GM19467 (cell line): ENCODE measurements at regions not wholly inside any gene's neighbourhood (a gene's known extent, or its start where the extent isn't known, plus 50 kb on each side); places are given as distances from the start of the nearest gene placed in this dataset.

Experiments used
- ATAC-seq: cut with Tn5 transposase; IDR thresholded peaks from one replicate; pipeline ENCODE4 v1.9.1; 2021; ENCODE audit warnings: mild to moderate bottlenecking, moderate library complexity; ENCODE audit not compliant: unreplicated experiment

DNA sequence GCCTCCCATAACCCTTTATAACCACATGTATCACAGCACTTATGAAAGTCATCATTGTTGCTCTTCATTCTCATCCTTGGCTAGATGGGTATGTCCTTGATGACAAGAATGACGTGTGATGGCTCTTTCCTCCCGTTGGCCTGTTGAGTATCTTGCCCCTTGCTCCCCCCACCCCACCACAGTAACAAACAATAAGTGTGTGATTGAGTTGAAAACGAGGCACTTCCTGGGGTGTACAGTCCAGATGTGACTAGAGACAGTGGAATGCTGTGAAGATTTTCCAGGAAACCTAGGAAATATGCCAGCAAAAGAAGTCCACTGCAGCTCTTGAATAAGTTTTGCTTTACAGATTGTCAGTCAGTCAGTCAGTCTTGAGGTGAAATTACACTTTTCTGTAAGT is 262.5 kb downstream of the ELAVL2 start:
- no peak for ATAC-seq

DNA sequence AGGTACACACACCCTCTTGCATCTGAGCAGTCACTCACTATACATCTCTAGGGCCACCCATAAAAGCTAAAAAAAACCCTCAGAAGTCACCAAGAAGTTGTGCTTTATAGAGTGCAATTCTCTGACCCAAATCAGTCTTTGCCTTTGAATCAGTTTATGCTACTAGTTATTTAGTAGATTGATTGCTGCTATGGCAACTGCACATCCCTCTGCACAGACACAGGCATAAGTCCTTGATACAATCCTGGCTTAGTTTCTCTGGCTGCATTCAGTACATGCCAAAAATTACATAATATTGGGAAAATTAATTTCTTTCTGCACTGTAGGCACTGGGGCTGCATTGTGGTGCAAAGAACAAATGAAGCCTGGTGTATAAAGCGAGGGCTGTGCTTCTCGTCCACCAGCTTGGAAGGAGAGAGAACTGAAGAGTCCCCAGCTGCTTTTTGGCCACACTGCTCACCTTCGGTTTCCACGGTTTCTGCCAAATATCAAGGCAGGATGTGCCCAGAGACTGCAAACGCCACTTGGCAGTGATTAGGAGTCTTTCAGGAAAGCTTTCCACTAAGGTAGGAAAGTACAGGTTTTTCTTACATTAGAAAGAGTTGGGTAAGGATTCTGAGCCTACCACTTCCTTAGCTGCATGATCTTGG is 258.4 kb downstream of the ELAVL2 start:
- no peak for ATAC-seq

- no peak for ATAC-seq
Observed at GRCh38 chr9:23571414-23572104, 254.5 kb downstream of the ELAVL2 start.

DNA sequence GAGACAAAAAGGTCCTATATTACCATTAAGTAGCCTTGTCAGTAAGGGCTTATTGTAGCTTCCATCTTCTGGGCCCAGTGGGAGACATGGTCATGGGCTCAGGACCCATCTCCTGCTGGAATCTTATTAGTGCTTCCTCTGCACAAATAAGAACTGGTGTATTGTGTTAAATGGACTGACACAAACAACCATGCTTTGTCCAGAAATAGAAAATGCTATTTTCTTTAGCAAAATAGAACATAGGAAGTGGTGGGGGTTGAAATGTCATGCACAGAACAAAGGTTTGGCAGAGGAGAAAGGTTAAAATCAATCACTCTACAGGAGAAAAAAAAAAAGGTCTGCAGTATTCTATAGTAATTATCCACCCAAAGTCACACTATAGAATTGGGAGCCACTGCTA is 252.2 kb downstream of the ELAVL2 start:
- no peak for ATAC-seq

DNA sequence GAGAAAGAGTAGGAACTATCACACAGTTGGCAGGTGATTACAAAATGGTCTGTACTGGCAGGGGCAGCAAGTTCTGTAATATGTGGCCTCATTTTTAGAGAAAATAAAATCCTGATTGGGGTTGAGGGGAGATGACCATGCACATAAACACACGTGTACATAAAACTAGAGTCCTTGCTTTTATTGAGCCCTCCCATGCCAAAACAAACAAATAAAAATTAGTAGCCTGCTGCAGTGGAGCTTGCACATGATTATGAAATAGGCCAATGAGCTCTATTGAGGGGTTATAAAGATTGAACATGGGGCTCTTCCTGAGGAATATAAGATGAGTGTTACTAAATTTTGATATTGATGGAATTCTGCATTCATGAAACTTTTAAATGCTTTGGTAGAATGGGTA is 248.4 kb downstream of the ELAVL2 start:
- ATAC-seq, result no peak

DNA sequence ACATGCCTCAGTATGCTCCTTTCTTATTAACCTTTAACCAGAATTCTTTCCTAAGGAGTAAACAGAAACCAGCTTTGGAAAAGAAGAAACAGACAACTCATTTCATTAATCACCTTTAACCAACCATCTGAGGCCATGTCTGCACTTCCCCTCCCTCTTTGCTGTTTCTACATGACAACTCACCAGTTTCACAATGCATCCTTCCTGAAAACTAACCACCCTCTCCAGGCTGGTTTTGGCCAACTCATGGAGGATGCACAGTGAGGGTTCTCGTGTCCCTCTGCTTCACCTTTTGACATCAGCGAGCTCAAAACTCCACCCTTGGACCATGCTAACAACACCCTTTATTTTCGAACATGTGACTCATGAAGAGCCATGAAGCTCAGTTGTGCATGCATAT is 244.1 kb downstream of the ELAVL2 start:
- no peak for ATAC-seq

GRCh38 chr9:23582836-23583235 is 243.2 kb downstream of the ELAVL2 start:
- no peak for ATAC-seq

- no peak for ATAC-seq
Observed at GRCh38 chr9:23586906-23587305, 239.1 kb downstream of the ELAVL2 start.

DNA sequence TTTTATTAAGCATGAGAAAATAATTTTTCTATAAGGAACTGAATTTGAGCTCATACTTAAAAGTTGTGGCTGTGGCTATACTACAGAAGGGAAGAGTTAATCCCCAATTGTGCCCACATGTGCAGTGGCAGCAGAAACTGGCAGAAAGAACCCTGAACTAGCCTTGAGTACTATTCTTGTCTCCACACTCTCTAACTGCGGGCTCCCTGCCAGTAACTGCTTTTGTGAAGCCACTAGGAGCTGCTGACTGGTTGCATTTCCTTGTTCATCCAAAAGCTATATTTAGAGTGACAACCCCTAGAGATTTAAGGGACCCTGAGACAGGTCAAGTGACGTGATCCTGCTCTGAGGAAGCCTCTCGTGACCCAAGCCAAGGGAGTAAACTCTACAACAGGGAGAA is 238.6 kb downstream of the ELAVL2 start:
- no peak for ATAC-seq

DNA sequence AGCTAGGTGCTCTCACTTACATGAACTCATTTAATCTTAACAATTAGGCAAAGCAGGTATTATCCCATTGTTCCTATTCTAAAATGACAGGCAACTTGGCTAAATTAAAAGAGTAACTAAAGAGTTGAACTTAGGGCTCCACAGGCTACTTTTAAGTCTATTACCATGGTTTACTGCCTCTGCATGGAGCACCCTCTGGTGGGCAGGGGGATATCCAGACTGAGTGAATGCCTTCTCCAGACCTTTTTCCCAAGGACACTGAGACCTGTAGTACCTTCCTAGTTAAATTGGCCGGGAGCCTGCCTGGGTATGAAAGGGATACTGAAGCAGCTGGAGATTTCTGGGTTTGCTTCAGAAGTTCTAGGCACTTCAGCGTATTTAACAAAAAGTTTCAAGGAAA is 238.1 kb downstream of the ELAVL2 start:
- no peak for ATAC-seq

DNA sequence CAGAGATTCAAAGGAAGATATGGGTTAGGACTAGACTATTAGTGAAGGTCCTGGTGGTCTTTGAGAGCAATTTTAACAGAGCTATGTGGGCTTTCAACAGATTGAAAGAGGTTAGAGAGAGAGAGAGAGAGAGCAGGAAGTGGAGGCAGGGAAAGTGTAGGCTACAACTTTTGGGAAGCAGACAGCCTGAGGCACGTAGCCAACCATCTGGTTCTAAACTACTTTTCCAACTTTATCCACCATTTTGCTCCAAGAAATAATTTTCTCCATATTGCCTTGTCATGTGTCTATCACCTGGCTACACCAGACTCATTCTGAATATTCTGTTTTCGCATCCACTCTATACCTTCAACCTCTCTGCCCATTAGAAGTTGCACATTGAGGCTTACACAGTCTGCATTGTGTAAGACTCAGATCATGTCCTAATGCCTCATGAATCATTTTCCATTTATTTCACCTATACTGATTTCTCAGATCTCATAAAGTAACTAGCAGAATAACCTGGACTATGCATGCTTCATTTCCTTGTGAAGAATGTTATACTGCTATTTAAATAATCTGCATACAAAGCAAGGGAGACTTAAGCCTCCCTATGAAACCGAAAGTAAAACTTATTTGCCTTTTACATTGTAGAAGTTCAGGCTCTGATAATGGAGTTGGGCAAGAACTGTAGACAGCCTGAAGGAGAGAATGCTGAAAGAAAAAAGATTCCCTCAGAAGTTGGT is 235.6 kb downstream of the ELAVL2 start:
- ATAC-seq, result no peak

GRCh38 chr9:23594421-23594820 is 231.6 kb downstream of the ELAVL2 start:
- no peak for ATAC-seq

DNA sequence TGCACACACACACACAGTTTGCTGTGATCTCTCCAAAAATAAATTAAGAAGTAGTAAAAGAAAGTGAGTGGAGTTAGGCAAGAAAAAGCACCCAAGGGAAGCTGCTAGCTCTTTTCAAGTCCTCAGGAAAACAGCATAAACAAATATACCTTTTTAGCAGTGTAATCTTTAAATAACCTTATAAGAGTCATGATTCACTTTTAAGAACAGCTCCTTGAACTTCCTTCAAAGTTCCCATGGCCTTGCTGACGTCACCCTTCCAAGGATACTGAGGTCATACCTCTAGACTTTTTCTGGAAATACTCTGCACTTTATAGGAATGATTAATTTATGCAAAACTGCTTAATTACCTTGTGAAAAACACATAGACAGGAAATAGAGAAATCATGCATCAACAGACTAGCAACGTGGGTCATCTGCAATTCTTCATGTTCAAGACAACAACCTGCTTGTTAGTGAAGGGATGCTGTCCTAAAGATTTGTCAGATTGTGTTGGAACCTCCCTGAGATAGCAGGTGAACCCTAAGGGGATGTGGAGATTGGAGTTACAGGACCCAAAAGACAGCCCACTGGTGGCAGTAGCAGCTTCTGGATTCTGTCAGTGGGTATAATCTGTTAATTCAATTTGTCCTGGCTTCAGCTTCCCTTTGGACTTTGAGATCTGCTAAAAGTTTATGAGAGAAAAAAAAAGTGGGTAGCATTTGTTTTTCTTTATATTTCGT is 229.0 kb downstream of the ELAVL2 start:
- no peak for ATAC-seq

DNA sequence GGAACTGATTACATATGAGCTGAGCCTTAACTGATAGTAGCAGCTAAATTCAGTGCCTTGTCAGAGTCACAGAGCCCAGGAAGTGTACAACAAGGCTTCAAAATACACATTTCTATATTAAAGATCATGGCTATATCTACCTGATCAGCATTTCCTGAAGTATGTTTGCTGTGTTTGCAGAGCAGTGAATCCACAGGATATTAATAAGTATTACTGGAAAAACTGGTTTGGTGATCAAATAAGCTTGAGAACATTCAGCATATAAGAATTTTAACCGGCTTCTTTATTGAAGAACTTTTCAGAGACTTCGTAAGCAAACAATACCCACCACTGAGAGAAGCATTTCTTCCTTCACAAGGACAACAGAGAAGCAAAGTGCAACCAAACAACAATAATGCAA is 227.0 kb downstream of the ELAVL2 start:
- no peak for ATAC-seq

DNA sequence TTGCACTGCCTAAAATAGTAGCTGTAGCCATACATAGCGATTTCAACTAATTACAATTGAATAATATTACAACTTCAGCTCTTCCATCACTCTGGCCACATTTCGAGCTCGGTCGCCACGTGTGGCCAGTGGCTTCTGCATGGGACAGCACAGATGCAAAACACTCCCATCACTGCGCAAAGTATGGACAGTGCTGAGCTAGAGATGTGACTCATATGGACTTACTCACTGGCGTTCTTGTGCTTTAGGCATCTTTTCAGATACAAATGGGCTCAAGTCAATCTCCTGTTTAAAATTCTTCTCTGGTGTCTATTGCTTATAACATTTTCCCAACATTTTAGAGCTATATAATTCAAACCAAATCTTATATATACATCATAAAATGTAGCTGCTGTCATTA is 222.7 kb downstream of the ELAVL2 start:
- no peak for ATAC-seq

- ATAC-seq, result no peak
Observed at GRCh38 chr9:23606107-23606506, 219.9 kb downstream of the ELAVL2 start.

DNA sequence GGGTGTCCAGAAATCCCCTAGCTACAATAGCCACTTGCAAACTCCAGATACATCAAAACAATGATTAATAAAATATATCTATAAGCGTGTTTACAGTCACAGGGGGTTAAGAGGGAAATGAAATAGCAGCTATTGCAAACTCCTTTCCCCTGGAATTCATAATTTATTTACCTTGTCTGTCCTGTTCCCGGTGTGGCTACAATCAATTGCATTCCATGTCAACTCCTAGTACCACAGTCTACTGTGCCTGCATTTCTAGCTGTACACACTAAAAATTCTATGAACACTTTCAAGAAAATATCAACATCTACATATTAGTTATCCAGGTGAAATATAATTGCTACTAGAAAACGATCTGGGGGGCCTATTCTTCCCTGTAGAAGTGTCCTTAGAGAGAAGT is 217.6 kb downstream of the ELAVL2 start:
- no peak for ATAC-seq

GRCh38 chr9:23611869-23612268 is 214.2 kb downstream of the ELAVL2 start:
- no peak for ATAC-seq

- no peak for ATAC-seq
Observed at GRCh38 chr9:23615569-23615968, 210.5 kb downstream of the ELAVL2 start.

DNA sequence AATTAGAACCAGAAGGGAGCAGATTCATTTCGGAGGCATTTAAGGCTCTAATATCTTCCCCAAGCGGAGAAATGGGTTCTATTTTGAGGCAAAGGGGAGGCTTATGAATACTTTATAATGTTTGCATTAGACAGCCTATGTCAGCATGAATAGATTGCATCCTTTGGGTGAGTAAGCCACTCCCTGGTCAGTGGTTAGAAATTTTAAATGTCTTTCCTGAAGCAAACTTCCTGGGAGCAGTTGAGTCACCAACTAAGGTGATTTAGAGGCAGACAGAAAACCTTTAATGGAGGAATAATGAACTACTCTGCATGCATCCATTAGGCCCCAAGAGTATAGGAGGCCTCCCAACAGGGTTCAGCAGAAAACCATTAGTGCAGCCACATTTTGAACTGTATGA is 204.9 kb downstream of the ELAVL2 start:
- ATAC-seq, result no peak

DNA sequence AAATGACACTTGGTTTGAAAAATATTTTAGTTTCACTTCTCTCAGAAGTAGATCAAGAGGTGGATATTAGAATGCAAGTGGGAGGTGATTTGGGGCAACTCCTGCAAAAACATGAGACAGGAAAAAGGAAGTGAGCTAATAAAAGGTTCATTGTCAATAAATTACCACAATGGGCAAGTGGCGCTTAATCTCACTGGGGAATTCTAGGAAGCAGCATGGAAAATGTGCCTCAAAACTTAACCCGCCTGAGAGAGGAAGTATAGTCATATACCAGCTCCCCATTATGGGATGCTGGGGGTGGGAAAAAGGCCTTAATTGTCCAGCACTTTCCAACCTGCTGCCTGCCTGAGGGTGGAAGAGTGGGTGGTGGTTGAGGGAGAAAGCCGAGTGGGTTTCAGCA is 204.1 kb downstream of the ELAVL2 start:
- no peak for ATAC-seq

DNA sequence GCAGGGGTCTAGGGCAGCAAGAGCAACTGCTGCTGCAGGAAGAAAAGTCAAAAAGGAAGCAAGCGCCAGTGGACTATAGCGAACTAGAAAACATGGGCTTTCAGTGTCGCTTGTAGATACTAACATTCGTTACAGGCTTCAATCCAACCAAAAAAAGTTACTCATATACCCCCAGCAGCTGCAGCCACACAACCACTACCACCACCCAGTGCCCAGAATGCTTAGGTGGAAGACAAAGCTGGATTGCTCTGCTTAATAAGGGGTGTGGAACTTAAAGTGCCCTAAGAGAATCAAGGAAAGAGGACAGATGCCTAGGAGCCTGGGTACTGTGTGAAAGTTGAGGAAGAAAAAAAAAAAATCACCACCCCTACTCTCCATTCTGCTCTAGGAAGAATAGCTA is 203.6 kb downstream of the ELAVL2 start:
- no peak for ATAC-seq
